Activated CD8-positive, alpha-beta memory T cell treated with anti-CD3 and anti-CD28 coated beads for 36 hours (primary cell): ENCODE measurements at regions not wholly inside any gene's neighbourhood (a gene's known extent, or its start where the extent isn't known, plus 50 kb on each side); places are given as distances from the start of the nearest gene placed in this dataset.
"Not testable (repeated sequence)": the region's sequence is repeated elsewhere in the genome, so short reads cannot be mapped to it uniquely, and the experiment has no call there.

Experiments
- CTCF ChIA-PET: fragments of 350-600 bp; sonication (Branson Sonifier 250); formaldehyde crosslinking; loops from one replicate; lab custom pipeline; 2021; ENCODE audit warnings: antibody characterized with exemption; lab: Charles Lee
- POLR2A ChIA-PET: fragments of 350-600 bp; sonication (Branson Sonifier 250); formaldehyde crosslinking; loops from one replicate; lab custom pipeline; 2021; ENCODE audit warnings: antibody characterized with exemption; lab: Charles Lee

DNA sequence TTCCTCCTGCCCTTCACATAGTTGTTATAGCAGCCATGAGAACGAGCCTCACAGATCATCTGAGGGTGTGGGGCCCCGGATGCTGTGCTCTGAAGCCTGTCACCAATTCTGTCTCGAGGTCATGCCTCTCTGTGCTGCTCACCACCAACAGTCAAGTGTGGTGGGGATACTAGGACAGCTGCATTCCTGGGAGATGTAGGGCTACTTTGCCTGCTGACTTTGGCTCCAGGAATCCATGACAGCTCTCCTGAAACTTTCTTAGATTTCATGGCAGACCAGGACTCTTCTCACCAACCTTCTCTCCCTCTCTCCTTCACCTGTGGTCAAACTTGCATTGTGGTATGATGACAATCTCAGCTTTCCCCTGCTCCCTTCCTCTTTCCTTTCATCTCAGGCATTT lies 395.9 kb downstream of the PSAT1 start:
- CTCF ChIA-PET, result no interaction called here
- POLR2A ChIA-PET, result no interaction called here

DNA sequence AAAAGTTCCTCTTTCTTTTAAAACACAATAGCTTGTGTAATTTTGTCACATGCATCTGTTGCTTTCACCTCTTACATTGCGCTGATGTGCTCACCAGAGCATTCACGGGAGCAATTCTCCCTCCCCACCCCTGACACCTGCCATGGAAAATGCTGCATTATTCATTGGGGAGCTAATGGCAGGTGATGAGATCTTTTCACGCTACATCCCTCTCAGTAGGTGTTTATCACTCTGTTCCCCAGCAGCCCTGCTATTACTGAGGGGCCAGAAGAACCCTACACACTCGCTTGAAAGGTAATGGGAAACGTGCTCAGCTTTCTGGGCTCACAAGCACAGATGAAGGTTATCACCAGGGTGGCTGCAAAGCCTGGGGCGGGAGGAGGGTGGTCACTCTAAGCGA lies 398.0 kb downstream of the PSAT1 start:
- POLR2A ChIA-PET, result no interaction called here

DNA sequence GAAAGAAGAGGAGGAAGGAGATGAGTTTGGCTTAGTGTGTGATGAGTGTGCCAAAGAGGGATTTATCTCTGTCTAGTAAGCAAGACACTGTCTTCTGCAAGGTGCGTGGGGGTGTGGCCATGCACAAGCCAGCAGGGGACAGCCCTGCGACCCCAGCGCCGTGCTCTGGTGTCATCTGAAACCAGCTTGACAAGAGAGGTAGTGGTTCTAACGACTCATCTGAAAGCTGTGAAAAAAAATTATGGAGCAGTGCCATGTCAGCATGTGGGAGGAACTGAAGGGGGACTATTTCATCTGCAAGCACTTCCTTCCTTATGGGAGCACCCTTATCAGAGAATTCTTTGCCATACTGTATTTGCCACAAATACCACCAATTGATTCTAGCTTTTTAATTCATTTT lies 398.6 kb downstream of the PSAT1 start:
- POLR2A ChIA-PET, result no interaction called here
- CTCF ChIA-PET, result no interaction called here

More for the DNA sequence above, 398.0 kb downstream of the PSAT1 start:
- CTCF ChIA-PET, result no interaction called here

DNA sequence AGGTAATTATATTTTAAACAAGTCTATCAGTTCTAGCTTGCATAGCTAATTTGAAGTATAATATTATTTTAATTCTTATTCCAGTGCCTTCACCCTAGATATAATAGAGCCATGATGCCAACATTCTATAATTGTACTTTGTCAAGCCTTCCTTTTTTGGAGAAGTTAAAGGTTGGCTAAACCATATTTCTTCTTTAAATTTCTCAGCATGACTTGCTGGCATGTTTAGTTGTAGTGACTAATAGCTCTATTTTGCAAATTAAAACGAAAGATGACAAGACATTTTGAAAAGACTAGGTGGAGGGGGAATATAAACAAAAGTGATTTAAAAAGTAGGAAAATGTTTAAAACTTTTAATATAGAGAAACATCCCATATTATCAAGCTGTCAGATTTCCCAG lies 400.7 kb downstream of the PSAT1 start:
- ChIA-PET POLR2A (no interaction called here), CTCF (no interaction called here)

DNA sequence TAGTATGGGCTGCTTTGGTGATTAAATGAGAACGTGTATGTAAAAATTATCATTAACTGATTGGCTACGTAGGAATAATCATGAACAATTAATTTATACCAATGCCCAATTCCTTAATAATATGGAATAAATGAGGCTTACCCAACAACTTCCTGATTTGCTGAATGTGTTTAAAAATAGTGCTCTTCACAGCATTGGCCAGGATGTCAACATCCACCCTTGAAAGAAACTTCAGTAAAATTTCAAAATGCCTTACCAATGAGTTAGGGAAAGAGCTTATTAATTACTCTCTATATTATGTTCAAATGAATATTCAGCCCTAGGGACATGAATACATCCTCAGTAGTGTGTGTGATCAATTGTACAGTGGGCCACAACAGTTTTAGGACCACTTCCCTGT lies 401.4 kb downstream of the PSAT1 start:
- ChIA-PET CTCF (no interaction called here), POLR2A (no interaction called here)

DNA sequence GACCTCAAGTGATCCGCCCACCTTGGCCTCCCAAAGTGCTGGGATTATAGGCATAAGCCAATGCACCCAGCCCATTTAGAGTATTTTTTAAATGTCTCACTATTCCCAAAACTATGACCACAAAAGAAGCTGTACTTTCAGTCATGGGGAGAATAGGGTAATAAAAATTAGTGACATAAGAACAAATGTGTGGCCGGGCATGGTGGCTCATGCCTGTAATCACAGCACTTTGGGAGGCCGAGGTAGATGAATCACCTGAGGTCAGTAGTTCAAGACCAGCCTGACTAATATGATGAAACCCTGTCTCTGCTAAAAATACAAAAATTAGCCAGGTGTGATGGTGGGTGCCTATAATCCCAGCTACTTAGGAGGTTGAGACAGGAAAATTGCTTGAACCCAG lies 402.3 kb downstream of the PSAT1 start:
- POLR2A ChIA-PET, CTCF ChIA-PET: not testable (repeated sequence)

DNA sequence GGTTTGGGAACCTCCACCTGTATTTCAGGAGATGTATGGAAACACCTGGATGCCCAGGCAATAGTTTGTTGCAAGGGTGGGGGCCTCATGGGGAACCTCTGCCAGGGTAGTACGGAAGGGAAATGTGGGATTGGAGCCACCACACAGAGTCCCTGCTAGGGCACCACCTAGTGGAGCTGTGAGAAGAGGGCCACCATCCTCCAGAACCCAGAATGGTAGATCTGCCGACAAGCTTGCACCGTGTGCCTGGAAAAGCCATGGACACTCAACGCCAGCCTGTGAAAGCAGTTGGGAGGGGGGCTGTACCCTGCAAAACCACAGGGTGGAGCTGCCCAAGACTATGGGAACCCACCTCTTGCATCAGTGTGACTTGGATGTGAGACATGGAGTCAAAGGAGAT lies 407.2 kb downstream of the PSAT1 start:
- CTCF ChIA-PET, POLR2A ChIA-PET: not testable (repeated sequence)

DNA sequence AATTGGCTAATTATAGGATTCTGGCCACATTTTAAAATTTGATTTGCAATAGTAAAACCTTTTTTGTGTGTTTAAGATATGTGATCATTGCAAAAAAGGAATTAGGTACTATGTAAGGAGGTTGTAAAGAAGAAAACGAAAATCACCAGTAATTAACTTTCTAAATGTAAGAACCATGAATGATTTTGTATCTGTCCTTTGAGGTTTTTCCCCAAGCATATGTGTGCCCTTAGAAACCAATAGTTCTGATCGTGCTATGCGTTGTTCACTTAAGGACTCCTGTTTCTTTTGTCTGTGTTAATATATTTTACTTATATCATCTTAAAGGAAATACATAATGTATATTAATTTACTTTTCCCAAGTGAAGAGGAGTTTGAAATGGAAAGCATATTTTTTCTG lies 410.2 kb downstream of the PSAT1 start:
- CTCF ChIA-PET, result no interaction called here
- POLR2A ChIA-PET, result no interaction called here

DNA sequence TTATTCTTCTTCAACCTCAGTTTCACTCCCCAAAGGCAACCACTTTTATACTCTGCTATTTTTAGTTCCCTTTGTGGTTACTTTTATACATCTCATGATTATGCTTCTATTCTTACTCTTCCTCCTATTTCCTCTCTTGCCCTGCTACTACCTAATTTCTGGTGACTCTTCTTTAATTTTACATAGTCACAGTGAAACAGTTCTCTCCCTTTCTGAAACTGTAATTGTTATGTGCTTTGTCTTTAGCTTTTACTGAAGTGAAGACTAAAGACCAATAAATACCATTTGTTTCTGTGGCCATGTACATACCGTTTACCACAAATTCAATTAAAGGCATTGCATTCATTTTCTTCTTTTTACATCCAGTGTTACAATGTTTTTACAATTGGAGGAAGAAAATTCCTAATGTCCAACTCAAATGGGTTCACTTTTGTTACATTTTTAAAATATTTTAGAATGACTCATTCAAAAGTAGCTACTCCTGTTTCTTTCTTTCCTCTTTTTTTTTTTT lies 410.6 kb downstream of the PSAT1 start:
- POLR2A ChIA-PET, result no interaction called here
- CTCF ChIA-PET, result no interaction called here

DNA sequence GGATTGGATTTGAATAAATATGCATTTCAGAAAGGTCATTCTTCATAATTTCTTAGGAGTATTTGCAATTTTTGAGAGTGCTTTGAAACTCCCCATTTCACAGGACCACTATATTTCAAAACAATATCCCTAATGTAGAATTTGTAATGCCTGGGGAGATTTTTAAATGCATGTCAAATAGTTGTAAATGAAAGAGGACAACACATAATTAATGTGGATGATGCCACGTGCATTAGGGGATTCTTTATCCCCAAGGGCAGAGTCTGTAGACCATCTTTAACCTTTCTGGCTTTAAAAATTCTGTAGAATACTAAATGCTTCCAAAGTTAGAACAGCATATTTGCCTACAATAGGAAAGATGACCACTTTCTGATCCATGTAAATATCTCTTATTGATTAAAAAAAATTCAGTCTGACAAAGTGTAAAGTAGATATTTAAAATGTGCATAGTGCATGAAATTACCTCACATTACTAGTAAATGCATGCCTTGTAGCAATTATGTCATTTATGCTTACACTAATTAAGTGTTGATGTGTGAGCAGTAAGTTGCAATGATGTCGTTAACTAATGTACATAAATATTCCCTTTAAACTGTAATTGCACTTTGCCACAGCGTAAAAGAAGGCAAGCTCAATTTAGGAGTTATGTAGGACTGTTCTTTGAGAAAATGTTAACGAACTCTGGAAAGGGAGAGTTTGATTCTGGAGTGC lies 416.1 kb downstream of the PSAT1 start:
- CTCF ChIA-PET, result no interaction called here

DNA sequence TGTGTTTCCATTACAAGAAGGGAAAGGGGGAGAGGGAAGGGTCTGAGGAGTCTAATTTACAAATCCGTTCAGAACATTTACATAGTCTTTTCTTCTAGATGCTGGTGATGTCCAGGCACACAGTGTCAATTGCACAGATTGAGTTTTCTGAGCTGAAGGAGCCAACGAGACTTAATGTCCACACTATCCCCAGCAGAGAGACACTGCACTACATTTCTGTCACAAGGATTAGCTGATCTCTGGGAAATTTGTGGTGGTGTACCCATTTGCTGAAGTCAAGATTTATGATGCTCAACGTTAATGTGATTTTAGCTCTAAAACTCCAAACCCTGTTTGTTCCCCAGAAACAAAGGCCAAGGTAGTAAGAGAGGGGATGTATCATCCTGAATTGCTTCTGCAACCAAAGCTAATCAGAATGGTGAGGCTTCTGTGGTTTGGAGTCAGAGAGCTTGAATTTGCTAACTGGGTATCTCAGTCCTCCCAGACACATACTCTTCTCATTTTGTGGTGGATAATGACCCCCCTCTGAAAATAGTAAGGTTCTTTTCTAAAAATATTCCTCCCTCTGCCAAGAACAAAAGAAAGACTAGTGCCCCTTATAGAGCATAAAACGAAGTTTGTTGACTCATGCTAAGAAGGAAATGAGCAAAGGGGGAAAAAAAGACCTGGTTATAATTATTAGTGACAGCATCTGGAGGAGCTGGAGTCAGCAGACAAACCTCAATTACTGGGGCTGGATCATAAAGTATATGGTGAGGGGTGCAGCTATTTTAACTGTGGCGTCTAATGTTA lies 416.9 kb downstream of the PSAT1 start:
- ChIA-PET CTCF (no interaction called here), POLR2A (no interaction called here)

More for the DNA sequence above, 416.1 kb downstream of the PSAT1 start:
- POLR2A ChIA-PET, result no interaction called here

DNA sequence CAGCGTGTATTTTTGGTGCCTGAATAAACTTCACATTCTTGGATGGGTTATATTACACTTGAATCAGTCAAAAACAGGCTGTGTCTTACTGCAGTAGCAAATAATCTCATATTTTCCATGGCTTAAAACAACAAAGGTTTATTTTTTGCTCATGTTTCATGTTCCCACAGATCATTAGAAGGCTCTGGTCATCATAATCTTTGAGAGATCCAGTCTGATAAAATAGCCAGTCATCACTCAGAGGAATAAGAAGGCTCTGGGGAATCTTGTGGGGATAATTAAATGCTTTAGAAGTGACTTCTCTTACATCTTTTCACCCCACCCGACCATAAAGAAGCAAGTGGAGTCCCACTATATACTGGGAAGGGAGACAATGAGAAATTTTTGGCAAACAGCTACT lies 417.7 kb downstream of the PSAT1 start:
- ChIA-PET POLR2A (no interaction called here), CTCF (no interaction called here)

DNA sequence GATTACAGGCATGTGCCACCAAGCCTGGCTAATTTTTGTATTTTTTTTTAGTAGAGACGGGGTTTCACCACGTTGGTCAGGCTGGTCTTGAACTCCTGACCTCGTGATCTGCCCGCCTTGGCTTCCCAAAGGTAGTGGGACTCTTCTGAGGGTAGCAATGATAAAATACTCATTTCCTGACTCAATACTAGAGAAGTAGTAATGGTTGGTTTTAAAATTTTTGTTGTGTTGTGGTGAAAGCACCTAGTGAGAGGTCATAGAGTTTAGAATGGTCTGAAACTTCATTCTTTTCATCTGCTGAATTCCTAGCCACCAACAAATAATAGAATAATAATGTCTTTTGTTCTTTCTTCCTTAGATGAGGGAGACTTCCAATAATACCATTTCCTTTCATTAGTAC lies 422.1 kb downstream of the PSAT1 start:
- POLR2A ChIA-PET, CTCF ChIA-PET: not testable (repeated sequence)

DNA sequence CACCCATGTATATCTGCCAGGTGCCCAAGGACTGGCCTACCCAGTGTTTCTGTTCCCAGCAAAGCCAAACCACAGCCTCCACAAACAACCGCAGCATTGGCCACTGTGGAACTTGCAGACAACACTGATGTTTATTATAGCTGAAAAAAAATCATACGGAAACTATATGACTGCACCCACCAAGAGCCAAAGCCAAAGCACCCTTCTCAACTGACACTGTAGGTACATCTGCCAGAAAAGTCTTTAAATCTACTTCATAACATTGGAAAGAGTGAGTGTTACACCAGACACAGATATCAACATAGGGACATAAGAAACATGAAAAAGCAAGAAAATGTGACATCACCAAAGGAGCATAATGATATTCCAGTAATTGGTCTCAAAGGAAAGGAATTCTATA lies 428.0 kb downstream of the PSAT1 start:
- POLR2A ChIA-PET, result no interaction called here
- CTCF ChIA-PET, result no interaction called here

DNA sequence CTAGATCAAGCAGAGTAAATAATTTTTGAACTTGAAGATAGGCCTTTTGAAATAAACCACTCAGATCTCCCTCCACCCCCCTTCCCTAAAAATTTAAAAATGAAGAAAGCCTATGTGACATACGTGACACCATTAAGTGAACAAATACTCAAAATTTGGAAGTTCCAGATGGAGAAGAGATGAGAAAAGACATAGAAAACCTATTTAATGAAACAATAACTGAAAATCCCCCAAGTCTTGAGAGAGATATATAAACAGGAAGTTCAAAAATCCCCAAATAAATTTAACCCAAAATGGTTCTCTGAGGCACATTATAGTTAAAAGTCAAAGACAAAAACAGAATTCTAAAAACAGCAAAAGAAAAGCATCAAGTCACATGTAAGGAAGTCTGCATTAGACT lies 428.6 kb downstream of the PSAT1 start:
- POLR2A ChIA-PET, result no interaction called here
- CTCF ChIA-PET, result no interaction called here

DNA sequence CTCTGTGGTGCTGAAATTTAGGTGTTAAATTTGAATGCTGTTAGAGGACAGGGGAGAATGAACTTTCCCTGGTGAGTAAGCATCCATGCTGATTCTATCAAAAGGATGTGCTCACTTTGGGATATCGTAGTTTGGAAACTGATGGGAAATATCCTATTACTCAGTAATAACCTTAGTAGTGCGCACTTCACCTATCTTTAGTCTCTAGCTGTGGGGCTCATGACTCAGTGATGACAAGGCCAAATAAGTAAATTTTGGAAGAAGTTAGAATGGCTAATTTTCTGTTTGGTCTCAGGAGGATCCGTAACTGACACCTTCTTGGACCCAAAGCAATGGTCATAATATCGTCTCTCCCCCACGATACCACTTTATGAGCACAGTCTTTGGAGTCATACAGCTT lies 448.4 kb downstream of the PSAT1 start:
- ChIA-PET CTCF (no interaction called here), POLR2A (no interaction called here)

DNA sequence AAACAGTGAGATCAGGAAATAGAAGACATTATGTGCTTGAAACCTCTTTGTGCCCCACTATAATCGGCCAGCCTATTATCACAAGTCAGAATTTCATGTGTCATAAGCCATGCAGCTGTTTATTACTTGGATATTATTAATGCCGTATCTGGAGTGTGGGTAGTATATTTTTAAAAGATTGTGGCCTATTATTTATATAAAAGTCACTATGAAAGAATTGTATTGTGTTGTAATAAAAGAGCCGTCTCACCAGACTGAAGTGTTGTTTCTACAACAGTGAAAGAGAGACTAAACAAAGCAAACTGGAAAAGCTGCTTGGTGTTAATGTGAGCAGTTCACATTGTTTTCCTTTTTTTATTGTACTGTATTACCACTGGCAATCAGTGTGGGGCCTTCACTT lies 449.1 kb downstream of the PSAT1 start:
- ChIA-PET POLR2A (no interaction called here), CTCF (no interaction called here)

DNA sequence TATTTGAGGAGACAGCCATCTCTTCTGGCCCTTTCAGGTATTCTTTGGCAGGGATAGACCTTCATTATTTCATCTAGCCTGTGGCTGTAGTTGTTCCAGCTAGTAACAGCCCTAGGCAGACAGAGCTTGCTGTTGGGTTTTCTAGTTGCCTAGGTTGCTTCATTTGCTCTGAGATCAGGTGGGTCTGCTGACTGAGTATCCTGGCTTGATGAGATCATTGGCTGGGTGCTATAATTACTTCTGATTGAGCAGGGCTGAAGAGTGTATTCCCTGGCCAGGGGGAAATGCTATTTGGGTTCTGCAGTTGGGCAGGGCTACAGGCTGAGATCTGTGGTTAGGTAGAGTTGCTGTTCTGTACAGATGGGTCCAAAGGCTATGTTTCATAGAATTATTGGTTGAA lies 456.1 kb downstream of the PSAT1 start:
- ChIA-PET CTCF (no interaction called here), POLR2A (no interaction called here)

DNA sequence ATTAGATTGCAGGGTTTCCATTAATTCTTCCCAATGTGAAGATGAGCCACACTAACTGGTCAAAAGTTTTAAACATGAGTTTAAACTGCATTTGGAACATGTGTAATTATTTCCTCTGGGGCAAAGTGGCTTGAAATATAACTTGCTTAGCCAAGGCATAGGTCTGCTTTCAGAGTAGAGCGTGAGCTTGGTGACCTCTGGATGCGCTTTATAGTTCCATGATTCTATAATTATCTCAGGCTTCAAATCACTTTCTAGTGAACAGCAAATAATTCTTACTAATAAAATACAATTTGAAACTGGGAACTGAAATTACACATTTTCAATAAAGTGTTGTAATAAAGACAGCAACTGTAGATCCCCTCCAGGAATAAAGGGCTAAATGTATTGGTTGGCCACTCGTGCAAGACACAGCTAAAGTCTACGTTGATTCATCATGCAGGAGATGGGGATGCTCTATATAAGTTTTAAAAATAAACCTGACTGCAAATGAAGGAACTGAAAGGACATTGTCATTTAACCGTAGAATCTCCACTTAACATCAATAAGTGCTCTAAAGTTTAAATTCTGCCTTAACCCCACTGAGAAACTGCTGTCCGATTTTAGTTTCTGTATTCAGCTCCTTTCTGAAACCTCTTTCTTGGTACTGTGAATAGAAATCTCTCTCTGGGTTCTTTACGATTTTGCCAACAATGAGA lies 460.0 kb downstream of the PSAT1 start:
- ChIA-PET POLR2A (no interaction called here), CTCF (no interaction called here)

DNA sequence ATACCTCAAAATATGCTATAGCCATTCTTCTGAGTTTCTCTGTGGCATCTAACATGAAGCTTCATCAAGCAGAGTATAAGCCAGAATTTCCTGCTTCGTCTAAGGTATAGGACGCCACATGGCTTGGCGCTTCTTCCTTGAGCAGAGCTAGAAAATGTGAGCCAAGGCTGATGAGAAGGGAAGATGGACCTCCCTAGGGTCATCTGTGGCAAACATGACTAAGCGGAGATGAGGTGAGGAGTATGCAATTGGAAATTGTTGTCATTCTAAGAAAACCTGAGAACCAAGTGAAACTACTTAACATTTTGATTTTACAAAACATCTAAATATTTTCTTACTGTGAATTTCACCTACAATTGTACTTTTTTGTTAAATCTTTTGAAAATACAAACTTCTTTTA lies 466.5 kb downstream of the PSAT1 start:
- ChIA-PET POLR2A (no interaction called here), CTCF (no interaction called here)

DNA sequence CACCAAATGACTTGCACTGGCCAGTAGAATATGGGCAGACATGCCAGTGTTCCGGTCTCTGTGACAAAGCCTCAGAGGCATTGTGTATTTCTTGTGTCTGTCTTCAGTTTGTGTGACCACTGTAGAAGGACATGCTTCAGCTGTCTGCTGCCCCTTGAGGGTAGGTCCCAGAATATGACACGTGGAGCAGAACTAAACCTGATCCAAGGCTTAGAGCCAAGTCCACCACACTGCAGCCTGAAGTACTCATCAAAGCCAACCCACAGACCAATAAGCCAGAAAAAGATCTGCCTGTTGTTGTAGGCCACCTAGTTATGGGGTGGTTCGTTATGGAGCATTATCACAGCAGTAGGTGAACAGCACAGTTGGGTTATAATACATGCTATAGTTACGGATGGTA lies 468.9 kb downstream of the PSAT1 start:
- ChIA-PET POLR2A (no interaction called here), CTCF (no interaction called here)
